LNCAP (cell line): ENCODE measurements at regions not wholly inside any gene's neighbourhood (a gene's known extent, or its start where the extent isn't known, plus 50 kb on each side); places are given as distances from the start of the nearest gene placed in this dataset.

ENCODE experiments used
- TF ChIP-seq, protein P1 (sequence below): fragments of 450-650 bp; IDR thresholded peaks from 2 replicates; pipeline ENCODE4 v1.5.1; 2017; ENCODE audit warnings: mild to moderate bottlenecking

DNA sequence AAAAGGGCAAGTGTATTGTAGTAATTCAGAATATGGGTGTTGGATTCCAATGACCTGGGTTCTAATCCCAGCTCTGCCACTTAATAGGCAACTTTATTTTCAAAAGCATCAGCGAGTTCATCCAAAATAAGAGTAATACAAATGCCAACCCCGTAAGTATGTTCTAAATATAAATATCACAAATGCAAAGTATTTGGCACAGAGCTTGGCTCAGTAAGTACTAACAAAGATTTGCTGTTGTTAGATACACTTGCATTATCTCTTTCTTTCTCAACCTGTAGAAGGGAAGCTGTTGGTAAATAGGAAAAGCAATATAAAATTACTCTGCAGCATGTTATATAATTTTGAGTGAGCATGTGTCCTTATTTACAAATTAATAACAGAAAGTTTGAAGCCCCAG, 1302.6 kb upstream of the FAM98A start:
- TF ChIP-seq, protein P1, sequence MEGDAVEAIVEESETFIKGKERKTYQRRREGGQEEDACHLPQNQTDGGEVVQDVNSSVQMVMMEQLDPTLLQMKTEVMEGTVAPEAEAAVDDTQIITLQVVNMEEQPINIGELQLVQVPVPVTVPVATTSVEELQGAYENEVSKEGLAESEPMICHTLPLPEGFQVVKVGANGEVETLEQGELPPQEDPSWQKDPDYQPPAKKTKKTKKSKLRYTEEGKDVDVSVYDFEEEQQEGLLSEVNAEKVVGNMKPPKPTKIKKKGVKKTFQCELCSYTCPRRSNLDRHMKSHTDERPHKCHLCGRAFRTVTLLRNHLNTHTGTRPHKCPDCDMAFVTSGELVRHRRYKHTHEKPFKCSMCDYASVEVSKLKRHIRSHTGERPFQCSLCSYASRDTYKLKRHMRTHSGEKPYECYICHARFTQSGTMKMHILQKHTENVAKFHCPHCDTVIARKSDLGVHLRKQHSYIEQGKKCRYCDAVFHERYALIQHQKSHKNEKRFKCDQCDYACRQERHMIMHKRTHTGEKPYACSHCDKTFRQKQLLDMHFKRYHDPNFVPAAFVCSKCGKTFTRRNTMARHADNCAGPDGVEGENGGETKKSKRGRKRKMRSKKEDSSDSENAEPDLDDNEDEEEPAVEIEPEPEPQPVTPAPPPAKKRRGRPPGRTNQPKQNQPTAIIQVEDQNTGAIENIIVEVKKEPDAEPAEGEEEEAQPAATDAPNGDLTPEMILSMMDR = no peak

DNA sequence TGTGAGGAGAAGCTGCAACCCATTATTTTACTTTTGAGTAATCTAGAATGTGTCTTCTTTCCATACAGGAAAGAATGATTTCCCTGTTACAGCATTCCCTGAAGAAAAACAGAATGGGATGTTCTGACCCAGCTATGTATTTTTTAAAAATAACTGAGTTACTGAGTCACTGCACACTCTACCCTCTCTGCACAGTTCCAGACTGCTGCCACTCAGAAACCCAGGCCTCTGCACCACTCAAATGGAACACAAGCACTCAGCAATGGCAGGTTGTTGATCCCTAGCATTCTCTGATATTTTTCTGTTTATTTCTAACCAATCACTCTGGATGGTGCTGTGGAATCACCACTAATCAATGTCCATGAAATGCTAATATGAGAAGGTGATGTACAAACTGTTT, 1300.0 kb upstream of the FAM98A start:
- TF ChIP-seq, protein P1 = no peak

DNA sequence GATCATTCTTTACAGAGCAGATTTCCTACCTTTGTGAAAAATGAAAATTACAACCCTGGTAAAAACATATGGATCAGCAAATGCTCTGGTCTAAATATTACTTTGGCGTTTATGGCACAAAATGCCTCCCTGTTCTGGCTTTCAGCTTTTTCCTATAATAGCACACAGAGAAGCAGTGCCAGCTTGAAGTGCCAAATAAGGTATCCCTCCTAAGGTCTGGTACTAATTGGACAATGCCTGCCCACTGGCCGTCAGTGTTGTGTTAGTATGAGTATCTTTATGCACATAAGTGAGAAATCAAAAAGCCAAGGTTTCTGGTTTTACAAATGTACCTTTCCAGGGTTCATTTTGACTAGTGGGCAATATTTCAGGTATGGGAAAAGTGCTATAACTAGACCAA, 1293.7 kb upstream of the FAM98A start:
- TF ChIP-seq, protein P1 = no peak

DNA sequence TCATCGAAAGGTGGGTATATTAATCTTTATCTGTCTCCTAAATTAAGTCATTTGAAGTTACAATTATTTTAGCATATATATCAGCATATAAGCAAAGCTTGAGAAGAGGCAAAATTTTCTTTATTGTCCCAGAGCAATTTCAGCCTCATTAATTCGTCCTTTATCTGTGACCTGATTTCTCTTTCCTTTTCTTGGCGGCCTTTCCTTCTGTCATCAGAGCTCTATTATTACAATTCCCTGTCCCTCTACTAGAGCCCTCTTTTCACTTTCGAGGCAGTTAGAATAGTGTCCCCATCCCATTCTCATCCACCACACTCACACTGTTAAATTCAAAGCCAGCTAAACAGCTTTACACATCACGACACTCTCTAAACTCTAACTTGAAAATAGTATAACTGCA, 1293.2 kb upstream of the FAM98A start:
- TF ChIP-seq, protein P1 = no peak

DNA sequence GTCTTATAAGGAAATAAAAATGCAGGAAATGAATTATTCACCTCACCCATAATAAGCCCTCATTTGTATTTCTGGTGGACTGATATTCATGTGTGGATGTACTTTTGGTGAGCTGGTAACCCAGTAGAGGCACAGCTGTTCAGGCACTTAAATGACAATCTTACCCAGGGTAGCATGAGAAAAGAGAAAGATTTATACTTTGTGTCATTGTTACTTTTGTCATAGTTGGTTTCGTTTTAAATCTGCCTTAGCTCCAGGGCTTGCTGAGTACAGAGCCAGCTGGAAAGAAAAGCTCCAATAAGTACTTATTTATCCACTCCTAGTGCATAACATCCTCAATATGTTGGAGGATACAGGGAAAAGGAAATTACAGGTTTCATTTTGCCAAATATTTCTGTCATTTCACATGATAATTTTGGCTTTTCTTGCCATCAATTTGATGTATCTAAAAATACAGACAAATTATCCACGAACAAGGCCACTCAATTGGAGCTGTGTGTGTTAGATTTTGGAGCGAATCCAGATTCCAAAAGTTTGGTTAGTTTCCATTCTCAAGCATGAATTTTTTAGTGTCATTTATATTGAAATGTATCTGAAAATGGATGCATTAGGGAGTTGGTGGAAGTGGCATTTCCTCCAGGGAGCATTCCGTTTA, 1276.1 kb upstream of the FAM98A start:
- TF ChIP-seq, protein P1 = no peak

DNA sequence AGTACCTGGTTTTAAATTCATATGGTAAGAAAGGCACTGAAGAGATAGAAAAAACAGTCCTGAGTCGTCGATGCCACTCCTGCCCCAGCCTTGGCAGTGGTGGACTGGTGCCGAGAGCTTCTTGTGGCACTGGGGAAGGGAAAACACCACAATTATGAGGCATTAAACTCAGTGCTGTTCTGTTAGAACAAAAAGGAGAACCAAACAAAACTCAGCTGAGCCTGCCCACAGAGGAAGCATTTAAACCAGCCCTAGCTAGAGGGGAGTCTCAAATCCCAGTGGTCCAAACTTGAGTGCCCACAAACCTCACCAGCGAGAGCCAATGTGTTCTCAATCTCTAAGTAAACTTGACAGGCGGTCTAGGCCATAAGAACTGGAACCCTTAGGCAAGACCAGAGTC, 1254.5 kb upstream of the FAM98A start:
- TF ChIP-seq, protein P1 = no peak

DNA sequence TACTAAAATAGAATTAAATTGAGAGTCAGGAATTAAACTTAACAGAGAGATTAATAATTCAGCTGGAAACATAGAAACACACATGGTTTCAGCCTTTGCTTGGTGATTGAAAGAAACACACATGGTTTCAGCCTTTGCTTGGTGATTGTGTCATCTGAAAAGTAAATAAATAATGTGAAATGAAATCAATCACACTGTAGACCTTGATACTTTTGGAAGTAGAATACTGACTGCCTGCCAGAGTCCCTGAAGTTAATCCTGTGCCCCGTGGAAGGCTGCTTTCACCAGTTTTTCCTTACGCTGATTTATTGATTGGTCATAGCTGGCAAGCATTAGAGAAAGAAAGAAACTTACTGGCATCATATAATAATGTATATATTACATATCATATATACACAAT, 1252.7 kb upstream of the FAM98A start:
- TF ChIP-seq, protein P1 = no peak

DNA sequence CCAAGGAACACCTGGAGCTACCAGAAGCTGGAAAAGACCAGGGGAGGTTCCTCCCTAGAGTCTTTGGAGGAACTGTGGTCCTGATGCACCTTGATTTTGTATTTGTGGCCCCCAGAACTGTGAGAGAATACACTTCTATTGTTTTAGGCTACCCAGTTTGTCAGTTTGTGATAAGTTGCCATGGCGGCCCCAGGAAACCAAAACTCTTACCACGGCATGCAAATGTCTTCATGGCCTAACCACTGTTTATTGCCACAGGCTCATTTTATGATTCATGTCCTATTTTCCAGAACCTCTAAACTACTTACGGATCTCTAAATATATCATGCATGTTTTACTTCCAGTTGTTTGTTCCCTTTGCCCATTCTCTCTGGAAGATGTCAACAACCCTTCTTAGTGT, 1250.7 kb upstream of the FAM98A start:
- TF ChIP-seq, protein P1 = no peak
